NCI-H460 (cell line): ENCODE measurements at regions not wholly inside any gene's neighbourhood (a gene's known extent, or its start where the extent isn't known, plus 50 kb on each side); places are given as distances from the start of the nearest gene placed in this dataset.
"Not testable (repeated sequence)": the region's sequence is repeated elsewhere in the genome, so short reads cannot be mapped to it uniquely, and the experiment has no call there.

Experiments used
- DNase-seq: peaks from one replicate; pipeline ENCODE4 v3.0.0-alpha.2; 2016; ENCODE audit warnings: low read depth; ENCODE audit errors: extremely low read depth

DNA sequence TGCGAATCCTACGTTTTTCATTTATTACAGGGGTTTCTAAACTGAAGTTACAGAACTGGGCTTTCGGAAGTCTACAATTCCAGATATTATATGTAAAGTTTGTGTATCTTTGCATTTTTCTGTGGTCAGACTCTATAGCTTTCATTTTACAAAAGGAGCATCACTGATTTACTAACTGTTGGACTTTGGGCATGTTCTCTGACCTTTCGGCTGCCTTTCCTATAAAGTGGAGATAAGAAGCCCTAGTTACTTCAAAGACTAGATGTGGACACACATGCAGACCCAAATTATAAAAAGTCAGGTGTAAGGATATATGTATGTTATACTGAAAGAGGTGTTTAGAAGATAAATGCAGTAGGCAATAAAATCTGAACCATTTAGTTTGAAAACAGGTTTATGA lies 126.6 kb upstream of the PRKCQ start:
- DNase-seq, result no peak

DNA sequence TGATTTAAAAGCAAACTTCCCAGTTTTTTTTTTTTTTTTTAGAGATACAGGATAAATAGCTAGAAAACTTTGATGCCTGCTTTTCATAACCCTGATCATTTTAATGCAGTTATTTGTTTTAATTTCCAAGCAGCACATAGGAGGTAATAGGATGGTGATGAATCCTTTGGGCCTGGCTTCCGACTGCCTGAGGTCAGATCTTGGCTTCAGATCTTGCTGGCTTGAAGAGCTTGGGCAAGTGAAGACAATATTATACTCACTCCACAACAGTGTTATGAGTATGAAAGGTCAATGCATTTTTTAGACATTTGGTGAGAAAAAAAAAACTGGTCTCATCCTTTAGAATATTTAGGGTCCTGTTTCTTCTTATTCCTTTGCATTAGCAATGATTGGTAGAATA lies 124.8 kb upstream of the PRKCQ start:
- DNase-seq, result no peak

DNA sequence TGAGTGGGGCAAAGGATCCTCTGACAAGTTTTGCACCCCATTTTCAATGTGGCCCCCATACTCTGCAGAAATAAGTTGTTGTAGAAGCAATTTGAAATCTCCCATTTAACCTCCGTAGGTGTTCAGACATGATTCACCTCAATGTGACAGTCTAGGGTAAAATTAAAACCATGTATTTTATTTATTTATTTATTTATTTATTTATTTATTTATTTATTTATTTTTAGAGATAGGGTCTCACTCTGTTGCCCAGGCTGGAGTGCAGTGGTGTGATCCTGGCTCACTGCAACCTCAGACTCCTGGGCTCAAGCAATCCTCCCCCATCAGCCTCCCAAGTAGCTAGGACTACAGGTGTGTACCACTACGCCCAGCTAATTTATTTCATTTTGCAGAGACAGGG lies 122.8 kb upstream of the PRKCQ start:
- not testable (repeated sequence) for DNase-seq

DNA sequence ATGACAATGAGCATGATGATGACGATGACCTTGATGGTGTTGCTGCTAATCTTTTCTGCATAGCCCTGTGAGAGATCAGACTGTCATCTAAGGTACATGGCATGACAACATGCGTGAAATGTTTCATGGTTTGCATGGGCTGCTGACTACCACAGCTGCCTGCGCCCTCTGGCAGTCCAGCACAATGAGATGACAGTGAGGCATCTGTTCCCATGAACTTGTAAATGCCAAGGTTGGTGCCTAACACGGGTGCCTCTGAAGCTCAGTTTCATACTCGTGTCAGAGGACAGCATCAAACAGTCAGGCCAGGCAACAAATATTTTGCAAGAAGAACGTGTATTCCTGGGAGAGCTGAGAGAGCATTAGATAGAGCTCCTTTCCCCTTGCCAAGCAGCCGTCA lies 122.0 kb upstream of the PRKCQ start:
- no peak for DNase-seq

DNA sequence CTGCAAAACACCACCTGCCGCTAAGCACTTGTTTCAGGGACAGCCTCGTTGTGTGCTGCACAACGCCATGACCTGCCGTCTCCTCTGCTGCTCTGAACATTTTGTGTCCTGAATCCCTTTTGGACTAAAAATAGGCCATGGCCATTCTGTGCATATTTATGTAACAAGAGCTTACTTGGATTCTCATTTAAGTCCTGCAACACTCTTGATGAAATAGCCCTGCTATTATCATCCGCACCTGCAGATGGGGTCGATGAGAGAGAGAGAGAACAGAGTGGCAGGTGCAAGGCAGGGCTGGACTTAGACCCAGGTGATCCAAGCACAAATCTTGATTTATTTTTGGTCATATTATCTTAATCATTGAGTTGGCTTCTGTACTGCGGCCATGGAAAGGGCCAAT lies 121.2 kb upstream of the PRKCQ start:
- no peak for DNase-seq

DNA sequence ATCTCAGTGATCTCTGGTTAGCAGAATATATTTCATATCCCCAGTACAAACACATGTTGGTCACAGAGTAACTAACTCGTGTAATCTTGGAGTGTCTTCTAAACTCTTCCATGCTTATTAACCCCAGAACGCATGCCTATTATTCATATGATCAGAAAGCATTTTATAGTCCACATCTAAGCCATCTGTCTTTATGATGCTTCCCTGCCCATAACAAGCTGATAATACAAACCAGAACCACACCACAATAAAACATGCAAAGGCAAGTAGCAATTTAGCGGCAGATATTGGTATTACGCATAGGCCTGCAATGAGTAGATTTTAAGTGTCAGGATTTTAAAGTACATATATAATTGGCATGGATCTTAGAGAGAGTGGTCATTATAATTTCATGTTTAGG lies 120.0 kb upstream of the PRKCQ start:
- no peak for DNase-seq

DNA sequence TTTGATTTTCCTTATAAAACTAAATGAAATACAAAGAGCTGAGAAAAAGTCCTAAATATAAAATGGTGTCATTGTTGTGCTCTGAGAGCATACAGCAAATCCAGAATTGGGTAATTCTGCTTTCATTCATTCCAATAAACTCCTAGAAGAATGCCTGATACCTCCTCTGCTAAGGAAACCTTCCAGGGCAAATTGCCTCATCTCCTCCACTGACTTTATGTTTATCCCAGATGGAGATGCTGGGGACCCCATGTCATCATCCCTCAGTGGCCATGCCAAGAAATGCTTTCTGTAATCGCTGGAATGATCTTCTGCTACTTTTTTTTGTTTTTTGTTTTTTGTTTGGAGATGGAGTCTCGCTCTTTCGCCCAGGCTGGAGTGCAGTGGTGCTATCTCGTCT lies 119.3 kb upstream of the PRKCQ start:
- no peak for DNase-seq

DNA sequence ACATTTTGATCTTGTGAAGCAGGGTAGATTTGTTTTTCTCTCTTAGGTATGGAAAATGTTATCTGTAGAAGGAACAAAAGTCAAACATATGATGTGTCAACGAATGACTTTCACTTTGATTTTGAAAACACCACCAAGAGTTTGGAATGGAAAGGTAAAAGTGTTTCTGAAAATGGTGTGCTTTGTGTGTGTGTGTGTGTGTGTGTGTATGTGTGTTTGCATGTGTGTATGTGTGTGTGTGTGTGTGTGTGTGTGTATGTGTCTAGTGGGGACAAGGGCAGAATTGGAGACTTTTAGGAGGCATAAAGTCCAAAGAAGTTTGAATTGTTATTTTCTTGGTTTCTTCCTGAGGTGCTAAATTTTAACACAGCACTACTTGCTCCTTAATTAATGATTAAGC lies 115.4 kb upstream of the PRKCQ start:
- no peak for DNase-seq

DNA sequence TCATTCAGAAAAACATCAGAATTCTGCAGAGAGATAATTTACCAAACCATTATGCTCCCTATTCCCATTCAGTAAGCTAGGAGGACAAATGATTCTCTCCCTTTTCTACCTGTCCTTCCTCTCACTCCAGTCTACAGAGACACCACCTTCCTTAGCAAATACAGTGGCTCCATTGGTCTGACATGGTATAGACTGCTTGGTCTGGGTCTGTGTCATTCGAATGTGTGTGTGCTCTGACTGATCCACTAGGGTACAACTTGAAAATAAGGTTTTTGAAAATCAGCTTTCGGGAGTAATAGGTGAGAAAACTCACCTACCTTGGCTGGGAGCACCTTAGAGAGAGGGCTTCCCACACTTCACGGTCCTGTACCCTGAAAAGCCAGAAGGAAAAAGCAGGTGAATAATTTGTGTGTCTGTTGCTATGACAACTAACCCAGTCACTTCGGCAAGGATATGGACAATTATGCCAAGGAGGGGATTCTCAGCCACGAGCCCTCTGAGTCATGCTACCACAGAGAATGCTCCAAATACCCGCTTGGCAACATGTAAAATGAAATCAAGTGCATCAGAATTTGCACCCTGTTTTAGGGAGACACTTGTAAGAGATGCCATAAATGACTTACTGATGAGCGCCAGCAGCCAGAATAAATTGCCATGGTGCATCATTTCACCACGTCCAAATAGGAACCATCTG lies 114.5 kb upstream of the PRKCQ start:
- no peak for DNase-seq

DNA sequence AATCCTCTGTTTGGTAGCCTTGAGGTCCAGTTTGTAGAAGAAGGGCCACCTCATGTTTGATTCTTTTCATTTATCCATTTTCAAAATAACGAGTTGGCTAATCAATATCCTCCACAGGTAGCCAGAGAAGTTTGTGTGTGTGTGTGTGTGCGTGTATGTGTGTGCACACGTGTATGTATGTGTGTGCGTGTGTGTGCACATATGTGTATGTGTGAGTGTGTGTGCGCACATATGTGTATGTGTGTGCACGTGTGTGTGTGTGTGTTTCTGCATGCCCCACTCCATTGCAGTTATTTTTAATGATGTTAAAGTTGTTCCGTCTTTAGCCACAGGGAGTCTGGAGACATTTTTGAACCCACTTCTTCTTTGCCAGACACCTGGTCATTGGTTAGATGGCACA lies 112.8 kb upstream of the PRKCQ start:
- no peak for DNase-seq

DNA sequence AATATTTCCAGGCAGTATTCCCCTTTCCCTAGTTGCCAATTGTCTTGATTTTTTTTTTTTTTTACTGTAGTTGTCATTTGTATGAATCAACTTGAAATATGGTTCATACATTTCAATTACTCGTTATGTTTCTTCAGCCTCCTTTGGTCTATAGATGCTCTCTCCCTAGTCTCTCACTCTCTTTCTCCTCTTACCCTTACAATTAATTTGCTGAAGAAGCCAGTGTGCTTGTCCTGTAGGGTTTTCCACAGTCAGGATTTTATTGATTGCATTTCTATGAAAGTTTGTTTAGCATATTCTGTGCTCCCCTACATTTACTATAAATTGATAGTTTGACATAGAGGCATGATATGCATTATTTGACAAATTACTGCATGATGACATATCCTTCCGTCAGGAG lies 112.0 kb upstream of the PRKCQ start:
- no peak for DNase-seq

DNA sequence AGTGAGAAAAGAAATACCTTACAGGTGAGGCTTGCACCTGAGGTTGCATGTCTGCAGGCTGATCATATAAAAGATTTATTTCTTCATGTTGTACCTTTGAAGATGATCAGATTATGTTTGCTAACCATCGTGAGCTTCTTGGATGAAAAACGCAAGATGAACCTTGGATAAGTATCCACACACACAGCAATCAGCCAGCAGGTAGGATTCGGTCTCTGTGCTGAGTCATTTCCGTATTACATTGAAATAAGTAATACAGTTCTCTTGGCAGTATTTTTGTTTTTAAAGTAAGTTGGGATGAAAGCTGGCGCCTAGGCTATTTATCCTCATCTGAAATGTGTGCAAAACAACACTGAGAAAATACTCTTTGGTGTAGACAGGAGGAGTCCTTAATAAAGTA lies 109.0 kb upstream of the PRKCQ start:
- DNase-seq, result no peak

DNA sequence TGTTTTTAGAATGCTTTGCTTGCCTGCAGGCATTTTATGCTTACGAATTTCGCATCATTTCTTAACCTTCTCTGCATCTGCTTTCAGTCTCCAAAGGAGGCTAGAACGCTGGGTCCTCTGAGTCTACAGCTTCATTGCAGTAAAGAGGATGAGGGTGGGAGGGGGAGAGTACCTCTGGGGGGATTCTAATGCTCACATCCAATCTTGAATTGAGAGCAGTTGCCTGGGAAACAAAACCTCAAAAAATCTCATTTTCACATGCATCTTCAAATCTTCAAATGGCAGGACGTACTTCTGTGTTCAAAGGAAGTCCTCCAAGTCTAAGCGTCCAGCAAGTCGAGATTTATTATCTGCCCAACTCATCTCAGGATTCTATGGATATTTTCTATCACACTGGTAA lies 100.7 kb upstream of the PRKCQ start:
- DNase-seq, result no peak

DNA sequence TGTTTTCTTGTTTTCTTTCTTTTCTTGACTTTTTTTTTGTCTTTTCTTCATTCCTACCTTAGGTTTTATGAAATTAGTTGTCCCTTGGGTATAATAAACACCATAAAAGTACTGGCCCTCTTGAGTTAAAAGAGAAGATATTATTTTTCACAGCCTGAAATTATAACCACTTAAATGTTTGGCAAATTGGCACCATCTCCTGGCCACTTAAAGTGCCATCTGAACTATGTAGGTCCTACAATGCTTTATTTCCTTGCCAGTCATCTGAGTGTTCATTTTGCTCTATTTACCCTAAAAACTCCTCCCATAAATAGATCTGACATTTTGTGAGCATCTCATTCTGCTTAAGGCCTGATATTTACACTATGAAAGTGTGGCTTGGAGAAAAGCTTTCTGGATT lies 98.9 kb upstream of the PRKCQ start:
- no peak for DNase-seq

DNA sequence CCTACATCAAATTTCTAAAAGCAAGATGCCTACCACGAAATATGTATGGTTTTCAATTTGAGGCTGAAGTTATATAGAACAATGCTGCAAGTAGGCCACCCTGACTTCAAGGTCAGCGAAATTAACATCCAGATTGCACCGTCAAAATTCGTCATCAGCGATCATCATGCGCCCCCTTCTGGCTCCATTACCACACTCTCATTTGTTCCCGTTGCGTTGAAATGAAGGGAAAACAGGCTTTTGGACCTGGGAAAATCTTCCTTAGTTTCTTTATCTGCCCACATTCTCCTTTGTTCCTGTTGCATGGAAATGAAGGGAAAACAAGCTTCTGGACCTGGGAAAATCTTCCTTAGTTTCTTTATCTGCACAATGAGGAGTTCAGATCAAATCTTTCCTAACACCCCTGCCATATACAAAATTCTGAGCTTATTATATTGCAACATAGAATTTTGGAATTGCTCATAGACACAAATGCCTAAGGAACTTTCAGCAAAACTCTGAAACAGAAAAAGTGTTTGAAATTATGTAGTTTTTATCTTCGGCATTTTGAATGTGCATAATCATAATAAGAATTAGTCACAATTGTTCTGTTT lies 98.2 kb upstream of the PRKCQ start:
- peak; percentile 39 for DNase-seq

DNA sequence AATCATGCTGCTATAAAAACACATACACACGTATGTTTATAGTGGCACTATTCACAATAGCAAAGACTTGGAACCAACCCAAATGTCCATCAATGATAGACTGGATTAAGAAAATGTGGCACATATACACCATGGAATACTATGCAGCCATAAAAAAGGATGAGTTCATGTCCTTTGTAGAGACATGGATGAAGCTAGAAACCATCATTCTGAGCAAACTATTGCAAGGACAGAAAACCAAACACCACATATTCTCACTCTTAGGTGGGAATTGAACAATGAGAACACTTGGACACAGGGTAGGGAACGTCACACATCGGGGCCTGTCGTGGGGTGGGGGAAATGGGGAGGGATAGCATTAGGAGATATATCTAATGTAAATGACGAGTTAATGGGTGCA lies 97.1 kb upstream of the PRKCQ start:
- not testable (repeated sequence) for DNase-seq

DNA sequence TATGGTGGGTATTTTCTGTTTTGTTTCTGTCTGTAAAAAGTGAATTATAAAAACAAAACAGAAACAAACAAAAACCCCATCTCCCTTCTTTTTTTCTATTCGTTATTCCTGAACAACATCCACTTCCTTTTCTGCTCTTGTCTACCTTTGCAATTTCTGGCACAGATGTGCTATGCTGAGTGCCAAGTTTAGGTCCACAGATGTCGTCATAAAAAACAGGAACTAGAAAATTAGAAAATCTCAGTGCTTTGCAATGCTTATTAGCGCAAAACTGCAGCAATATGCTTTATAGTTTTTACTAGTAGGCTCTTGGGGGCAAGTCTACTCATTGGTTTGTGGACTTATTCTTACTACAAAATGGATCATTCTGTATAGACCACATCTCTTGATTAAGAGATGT lies 94.2 kb upstream of the PRKCQ start:
- no peak for DNase-seq

DNA sequence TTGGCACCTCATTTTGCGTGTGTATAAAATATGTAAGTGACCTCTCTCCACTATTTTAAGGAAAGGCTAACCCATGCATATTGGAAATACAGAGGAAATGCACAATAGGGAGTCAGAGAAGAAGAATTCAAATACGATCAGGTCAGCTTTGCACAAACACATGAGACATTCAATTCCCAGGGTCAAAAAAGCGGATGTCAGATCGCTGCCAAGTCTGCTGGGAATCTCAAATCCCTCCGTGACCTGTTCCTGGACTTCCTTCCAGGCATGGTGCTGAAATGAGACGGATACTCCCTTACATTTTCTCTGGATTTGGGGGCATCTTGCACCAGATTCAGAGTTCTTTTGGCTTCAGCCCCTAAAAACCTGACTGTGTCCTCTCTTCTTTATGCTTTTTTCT lies 91.9 kb upstream of the PRKCQ start:
- DNase-seq, result no peak

DNA sequence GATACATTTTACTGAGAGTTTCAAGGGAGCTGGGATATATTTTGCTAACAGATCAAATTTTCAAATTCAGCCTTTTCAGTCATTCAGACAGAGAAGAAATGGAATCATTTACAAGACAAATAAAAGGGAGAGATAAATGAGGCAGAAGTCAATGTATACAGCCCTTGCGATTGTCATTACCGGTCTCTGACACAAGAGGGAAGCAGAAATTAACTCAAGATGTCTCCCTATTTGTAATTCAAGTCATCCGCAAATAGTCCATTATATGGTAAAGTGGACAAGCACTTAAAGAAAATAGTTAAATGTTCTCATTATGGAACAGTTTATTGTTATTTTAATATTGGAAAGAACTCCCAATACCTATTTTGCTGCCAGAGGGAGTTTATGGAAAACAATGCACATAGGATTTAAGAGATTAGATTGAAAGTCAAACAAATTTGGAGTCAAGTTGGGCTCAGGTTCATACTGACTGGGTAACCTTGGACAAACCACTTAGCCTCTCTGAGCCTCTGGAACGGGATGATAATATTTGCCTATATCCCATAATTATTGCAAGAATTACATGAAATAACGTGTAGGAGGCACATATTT lies 89.3 kb upstream of the PRKCQ start:
- DNase-seq, result peak; percentile 32

DNA sequence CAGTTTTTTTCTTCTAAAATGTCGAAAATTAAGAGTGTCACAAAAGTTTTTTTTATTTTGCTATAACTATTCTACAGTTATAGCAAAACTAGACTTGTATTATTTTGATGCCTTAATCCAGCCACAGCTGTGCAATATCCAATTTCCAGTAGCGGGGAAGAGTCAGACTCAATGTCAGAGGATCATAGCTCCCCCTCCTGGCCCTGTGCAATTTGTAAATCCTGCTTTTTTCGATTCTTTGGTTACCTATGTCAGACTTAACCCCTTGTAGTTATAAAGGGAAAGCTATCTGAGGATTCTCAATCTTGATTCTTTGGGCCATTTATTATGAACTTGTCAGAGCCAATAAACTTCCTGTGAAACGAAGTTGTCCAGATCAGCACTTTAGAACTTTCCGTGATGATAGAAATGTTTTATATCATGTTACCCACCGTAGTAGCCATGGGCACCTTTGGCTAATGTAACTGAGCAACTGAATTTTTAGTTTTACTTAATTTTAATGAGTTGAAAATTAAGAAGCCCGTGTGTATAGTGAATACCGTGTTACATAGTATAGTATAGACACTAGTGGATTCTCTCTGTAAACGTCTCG lies 87.7 kb upstream of the PRKCQ start:
- peak; percentile 26 for DNase-seq

DNA sequence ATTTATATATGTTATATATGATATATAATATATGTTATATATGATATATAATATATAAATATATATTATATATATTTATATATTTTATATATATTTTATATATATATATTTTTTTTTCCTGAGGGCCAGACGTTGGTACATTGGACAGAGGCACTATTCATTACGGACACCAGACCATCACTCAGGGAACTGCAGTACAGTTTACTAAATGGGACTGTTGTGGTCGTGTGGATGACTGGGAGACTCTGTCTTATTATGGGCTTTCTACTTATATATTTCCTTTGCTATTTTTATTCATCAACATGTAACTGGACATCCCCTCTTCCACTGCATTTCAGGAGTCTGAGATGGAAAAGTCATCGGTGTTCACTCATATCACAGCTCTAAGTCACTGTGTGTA lies 87.1 kb upstream of the PRKCQ start:
- no peak for DNase-seq

DNA sequence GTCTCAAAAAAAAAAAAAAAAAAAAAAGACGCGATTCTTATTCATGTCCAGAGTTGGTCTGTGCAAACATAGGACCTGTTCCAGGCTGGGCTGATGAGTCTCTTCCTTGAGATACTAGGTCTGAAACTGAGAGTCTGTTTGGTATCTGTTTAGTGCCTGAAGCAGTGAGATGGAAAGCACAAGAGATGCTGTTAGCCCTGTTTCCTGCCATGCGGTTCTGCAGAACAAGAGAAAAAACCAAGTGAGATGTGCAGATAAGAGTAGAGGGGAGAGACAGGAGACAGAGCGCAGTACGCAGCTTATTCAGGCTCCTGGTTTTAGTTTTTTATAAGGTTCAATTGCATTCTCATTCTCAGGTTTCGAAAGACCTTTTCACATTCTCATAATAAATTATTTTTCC lies 85.8 kb upstream of the PRKCQ start:
- DNase-seq, result no peak
